K562 (cell line): ENCODE measurements at regions not wholly inside any gene's neighbourhood (a gene's known extent, or its start where the extent isn't known, plus 50 kb on each side); places are given as distances from the start of the nearest gene placed in this dataset.

Source experiments
- HCFC1 ChIP-seq: IDR thresholded peaks from 2 replicates; pipeline ENCODE4 v1.6.1; 2012; ENCODE audit warnings: low read depth, low read length, improper control_type of control experiment
- ZFP36 ChIP-seq: fragments of 150-350 bp; IDR thresholded peaks from 2 replicates; pipeline ENCODE4 v1.6.1; 2018; ENCODE audit warnings: low read length, low read depth; ENCODE audit not compliant: partially characterized antibody
- ZNF174 ChIP-seq: fragments of 250-450 bp; sonication (Bioruptor Pico); IDR thresholded peaks from 2 replicates; pipeline ENCODE4 v1.4.0; 2020; ENCODE audit warnings: mild to moderate bottlenecking
- TF ChIP-seq, protein P1 (sequence below): fragments of 450-650 bp; IDR thresholded peaks from 2 replicates; pipeline ENCODE4 v1.6.1; 2016; ENCODE audit warnings: borderline replicate concordance
- TF ChIP-seq, protein P2 (sequence below): sonication (generic); formaldehyde crosslinking; IDR thresholded peaks from 2 replicates; pipeline ENCODE4 v1.8.0; 2023; ENCODE audit warnings: mild to moderate bottlenecking, missing genetic modification reagents

DNA sequence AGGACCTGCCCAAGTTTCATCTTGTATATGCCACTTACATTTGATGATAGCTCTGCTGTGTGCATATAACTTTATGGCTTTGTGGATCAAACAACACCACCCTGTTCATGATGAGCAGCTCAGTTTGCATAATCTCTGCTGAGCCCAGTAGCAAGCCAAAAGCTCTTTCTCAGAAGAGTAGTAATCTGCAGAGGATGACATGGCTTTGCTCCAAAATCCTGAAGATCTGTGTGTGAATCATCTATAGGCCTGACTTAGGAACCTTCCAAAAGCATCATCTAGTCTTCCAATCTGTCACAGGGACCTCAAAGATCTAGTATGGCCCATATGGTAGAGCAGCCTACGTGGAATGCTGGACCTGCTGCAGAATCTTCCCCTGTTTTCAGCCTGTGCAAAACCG lies 394.6 kb downstream of the PSAT1 start:
- TF ChIP-seq, protein P1, sequence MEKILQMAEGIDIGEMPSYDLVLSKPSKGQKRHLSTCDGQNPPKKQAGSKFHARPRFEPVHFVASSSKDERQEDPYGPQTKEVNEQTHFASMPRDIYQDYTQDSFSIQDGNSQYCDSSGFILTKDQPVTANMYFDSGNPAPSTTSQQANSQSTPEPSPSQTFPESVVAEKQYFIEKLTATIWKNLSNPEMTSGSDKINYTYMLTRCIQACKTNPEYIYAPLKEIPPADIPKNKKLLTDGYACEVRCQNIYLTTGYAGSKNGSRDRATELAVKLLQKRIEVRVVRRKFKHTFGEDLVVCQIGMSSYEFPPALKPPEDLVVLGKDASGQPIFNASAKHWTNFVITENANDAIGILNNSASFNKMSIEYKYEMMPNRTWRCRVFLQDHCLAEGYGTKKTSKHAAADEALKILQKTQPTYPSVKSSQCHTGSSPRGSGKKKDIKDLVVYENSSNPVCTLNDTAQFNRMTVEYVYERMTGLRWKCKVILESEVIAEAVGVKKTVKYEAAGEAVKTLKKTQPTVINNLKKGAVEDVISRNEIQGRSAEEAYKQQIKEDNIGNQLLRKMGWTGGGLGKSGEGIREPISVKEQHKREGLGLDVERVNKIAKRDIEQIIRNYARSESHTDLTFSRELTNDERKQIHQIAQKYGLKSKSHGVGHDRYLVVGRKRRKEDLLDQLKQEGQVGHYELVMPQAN, result no peak
- TF ChIP-seq ZFP36, result no peak
- no peak for TF ChIP-seq HCFC1
- TF ChIP-seq, protein P2, sequence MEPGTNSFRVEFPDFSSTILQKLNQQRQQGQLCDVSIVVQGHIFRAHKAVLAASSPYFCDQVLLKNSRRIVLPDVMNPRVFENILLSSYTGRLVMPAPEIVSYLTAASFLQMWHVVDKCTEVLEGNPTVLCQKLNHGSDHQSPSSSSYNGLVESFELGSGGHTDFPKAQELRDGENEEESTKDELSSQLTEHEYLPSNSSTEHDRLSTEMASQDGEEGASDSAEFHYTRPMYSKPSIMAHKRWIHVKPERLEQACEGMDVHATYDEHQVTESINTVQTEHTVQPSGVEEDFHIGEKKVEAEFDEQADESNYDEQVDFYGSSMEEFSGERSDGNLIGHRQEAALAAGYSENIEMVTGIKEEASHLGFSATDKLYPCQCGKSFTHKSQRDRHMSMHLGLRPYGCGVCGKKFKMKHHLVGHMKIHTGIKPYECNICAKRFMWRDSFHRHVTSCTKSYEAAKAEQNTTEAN (CRISPR knock-in tag), result no peak
- no peak for TF ChIP-seq ZNF174 (CRISPR knock-in tag)
